ENCODE measurements at regions not wholly inside any gene's neighbourhood (a gene's known extent, or its start where the extent isn't known, plus 50 kb on each side); places are given as distances from the start of the nearest gene placed in this dataset.

GRCh38 chr6:167396659-167397490 lies 72.0 kb downstream of the TTLL2 start (continued):
- TF ChIP-seq ZNF383 (CRISPR knock-in tag; IDR thresholded peaks at IDR 0.05; ENCODE audit: borderline replicate concordance), result no peak
- no peak for TF ChIP-seq ZFP62 (CRISPR knock-in tag; IDR thresholded peaks at IDR 0.05)
- TF ChIP-seq ZNF414 (CRISPR knock-in tag; IDR thresholded peaks at IDR 0.05), result no peak; the same call in 1 of the 2 replicates
- TF ChIP-seq RNF2 (conservative IDR thresholded peaks at IDR 0.05; ENCODE audit: low read depth), result 0 out of 2 replicates have a peak, but pooled peaks have one; percentile 34
- TF ChIP-seq ZNF44 (CRISPR knock-in tag; IDR thresholded peaks at IDR 0.05), result no peak
- no peak for TF ChIP-seq SSRP1 (CRISPR knock-in tag; IDR thresholded peaks at IDR 0.05)
- TF ChIP-seq ZC3H13 (CRISPR knock-in tag; IDR thresholded peaks at IDR 0.05), result no peak
- TF ChIP-seq ZNF615 (CRISPR knock-in tag; IDR thresholded peaks at IDR 0.05; ENCODE audit: borderline replicate concordance), result no peak
- no peak for TF ChIP-seq USF2 (IDR thresholded peaks at IDR 0.05; ENCODE audit: low read depth, low read length)
- no peak for TF ChIP-seq USF2 (CRISPR knock-in tag; IDR thresholded peaks at IDR 0.05; ENCODE audit: borderline replicate concordance)
- TF ChIP-seq MXD3 (CRISPR knock-in tag; IDR thresholded peaks at IDR 0.05), result no peak; the same call in 1 of the 2 replicates
- TF ChIP-seq IRF1 (CRISPR knock-in tag; IDR thresholded peaks at IDR 0.05; ENCODE audit: low read depth), result no peak
- TF ChIP-seq NR1H2 (CRISPR knock-in tag; IDR thresholded peaks at IDR 0.05; ENCODE audit: borderline replicate concordance, low read depth), result peak; percentile 32; the same call in 1 of the 2 replicates
- TF ChIP-seq ZNF230 (CRISPR knock-in tag; IDR thresholded peaks at IDR 0.05), result no peak
- TF ChIP-seq PAF1 (CRISPR knock-in tag; IDR thresholded peaks at IDR 0.05), result no peak
- TF ChIP-seq ZNF780A (CRISPR knock-in tag; IDR thresholded peaks at IDR 0.05), result no peak
- TF ChIP-seq ZSCAN5A (CRISPR knock-in tag; IDR thresholded peaks at IDR 0.05; ENCODE audit: borderline replicate concordance), result no peak
- peak; percentile 78 for TF ChIP-seq HDAC2 (CRISPR knock-in tag; IDR thresholded peaks at IDR 0.05)
- no peak for TF ChIP-seq ZNF263 (CRISPR knock-in tag; IDR thresholded peaks at IDR 0.05)
- no peak for TF ChIP-seq ZFP36 (IDR thresholded peaks at IDR 0.05; ENCODE audit: borderline replicate concordance, low read depth, low read length, partially characterized antibody)
- peak in 1 of 2 experiments; percentile 42; a peak in 1 of 4 replicates for TF ChIP-seq HMGXB4 (CRISPR knock-in tag; IDR thresholded peaks at IDR 0.05; ENCODE audit: borderline replicate concordance in 1 of 2, low read depth in 1 of 2)
- TF ChIP-seq HNRNPH1 (optimal IDR thresholded peaks at IDR 0.05; ENCODE audit: low read depth, low read length), result no peak
- TF ChIP-seq BCL6 (CRISPR knock-in tag; IDR thresholded peaks at IDR 0.05), result peak; percentile 72
